HG02938 (cell line): ENCODE measurements at regions not wholly inside any gene's neighbourhood (a gene's known extent, or its start where the extent isn't known, plus 50 kb on each side); places are given as distances from the start of the nearest gene placed in this dataset.

ENCODE experiments used
- ATAC-seq: cut with Tn5 transposase; IDR thresholded peaks from one replicate; pipeline ENCODE4 v1.9.1; 2021; ENCODE audit warnings: mild to moderate bottlenecking, moderate library complexity; ENCODE audit not compliant: unreplicated experiment

DNA sequence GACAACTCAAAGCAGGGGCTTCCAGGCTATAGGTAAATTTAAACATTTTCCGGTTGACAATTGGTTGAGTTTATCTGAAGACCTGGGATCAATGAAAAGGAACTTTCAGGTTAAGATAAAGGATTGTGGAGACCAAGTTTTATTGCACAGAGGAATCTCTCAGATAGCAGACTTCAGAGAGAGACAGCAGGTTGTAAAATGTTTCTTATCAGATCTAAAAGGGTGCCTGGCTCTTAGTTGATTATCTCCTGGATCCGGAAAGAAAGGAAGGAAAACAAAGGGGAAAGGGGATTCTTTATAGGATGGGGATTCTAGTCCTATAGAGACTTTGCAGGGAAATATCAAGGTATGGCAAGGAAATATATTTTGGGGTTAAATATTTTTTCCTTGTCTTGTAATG, 951.3 kb upstream of the SEMA6D start:
- no peak for ATAC-seq

DNA sequence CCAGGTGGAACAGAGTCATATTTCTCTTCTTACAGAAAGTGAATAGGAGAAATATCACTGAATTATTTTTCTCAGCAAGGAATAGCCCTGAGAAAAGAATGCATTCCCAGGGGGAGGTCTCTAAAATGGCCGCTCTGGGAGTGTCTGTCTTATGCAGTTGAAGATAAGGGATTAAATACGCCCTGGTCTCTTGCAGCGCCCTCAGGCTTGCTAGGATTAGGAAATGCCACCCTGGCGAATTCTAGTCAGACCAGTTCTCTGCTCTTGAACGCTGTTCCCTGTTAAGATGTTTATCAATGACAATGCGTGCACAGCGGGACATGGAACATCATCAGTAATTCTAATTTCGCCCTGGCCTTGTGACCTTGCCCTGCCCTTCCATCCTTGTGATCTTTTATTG, 949.0 kb upstream of the SEMA6D start:
- ATAC-seq, result no peak

DNA sequence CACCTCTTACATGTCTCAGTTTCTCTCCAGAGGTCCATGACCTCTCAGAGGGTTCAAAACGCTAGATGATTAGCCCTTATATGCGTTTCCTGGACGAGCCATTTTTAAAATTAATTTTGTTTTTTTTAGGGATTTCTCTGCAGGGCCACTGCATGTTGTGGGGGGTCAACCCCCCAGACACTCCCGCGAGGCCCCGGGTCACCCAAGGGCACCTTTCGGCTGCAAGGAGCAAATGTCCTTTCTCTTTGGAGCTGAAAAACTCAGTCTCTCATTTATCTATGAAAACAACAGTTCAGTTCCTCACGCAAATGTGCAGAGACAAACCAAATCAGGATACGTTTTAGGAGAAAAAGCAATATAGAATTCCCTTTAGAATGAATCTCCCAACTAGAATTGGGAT, 944.3 kb upstream of the SEMA6D start:
- ATAC-seq, result no peak

DNA sequence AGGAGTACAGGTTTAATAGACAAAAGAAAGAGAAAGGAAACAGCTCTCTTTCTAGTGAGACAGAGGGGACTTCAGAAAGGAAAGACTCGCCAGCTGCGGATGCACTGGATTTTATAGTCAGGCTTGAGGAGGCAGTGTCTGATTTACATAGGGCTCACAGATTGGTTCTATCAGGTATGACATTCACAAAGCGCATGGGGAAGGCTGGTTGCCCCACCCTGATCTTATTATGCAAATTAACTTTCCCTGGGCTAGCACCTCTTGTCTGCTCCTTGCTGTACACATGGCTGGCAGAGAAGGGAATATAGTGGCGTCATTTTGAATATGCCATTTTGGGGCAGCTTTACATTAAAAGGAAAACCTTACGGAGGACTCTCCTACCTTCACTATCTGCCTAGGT, 938.4 kb upstream of the SEMA6D start:
- no peak for ATAC-seq

DNA sequence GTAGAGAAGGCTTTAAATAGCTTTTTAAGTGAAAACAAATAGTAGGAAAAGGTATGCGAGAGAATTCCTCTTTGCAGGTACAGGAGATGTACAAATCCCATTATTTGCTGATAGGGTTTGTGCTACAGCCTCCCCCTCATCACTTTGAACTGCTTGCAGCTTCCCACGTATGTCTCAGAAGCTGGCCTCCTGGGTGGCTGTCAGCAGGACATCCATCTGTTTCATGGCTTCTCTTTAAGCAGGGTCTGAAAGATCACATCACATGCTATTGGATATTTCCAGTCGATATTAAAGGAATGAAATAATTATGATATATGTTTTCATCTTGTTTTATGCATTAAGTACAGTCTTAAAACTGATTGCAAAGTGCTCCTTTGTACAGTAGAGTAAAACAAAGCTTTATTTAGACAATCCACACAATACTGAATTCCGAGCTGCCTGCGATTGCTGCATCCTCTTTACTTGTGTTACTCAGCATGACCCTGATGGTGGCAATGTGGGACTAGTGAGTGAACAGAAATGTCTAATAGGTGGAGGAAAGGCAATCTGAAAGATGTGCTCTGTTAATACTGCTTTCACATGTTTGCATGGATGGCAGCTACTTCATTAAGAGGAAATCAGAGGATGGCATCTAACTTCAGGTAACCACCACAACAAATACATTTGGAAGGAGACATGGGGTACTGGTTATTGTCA, 930.6 kb upstream of the SEMA6D start:
- ATAC-seq, result no peak

DNA sequence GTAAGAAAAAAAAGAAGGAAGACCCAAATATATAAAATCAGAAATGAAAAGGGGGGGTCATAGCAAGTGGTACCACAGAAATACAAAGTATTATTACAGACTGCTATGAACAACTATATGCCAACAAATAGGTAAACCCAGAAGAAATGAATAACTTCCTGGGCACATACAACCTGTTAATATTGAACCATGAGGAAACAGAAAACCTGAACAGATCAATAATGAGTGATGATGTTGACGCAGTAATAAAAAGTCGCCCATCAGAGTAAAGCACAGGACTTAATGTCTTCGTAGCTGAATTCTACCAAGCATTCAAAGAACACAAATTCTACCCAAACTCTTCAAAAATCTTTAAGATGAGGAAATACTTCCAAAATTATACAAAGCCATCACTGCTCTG, 921.6 kb upstream of the SEMA6D start:
- ATAC-seq, result no peak

DNA sequence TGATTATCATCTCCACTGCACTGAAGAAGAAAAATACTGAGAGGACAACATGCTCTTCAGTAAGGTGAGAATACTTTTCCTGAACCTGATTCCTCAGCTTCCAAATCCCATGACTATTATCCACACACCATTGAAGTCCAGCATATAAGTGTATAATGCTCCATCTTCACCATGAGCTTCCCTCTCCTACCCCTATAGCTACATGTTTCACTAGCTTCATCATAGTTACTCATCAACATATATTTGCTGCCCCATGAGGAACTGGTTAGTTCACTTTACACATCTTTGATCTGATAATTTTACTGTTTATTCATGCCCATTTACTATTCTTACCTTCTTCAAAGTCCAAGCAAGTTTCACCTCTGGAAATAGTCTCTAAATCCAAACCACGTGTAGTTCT, 908.5 kb upstream of the SEMA6D start:
- ATAC-seq, result no peak

DNA sequence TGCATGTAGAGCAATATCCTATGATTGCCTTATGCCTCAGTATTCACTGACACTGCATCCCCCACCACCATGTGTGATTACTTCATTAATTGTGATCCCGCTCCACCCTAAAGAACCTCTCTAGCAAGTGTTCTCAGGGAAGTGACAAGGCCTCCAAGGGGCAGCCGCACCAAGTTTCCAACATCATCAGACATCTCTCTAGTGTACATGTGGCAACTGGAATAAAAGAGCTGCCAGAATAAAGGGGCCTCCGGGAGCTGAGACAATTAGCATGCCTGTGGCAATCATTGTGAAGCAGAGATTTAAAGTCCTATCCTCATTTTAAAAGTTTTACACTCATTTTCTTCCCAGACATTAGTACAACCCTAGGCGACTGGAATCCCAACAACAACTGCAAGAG, 902.1 kb upstream of the SEMA6D start:
- no peak for ATAC-seq

DNA sequence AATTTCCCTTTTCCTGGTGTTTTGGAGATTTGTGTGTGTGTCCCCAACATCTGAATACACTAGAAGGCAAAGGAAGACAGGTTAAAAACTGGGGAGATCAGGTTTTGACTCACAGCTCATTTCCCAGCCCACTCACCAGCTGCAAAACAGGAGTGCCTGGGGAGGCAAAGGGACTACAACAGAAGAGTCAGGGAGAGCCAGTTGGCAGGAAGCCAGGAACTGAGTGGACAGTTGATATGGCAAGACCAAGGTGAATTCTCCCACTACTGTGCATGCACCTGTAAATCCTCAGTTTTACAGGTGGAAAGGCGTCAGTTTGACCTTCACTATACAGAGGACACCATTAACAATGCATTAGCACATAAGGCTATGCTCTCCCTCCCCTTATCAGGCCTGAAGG, 901.5 kb upstream of the SEMA6D start:
- ATAC-seq, result no peak

DNA sequence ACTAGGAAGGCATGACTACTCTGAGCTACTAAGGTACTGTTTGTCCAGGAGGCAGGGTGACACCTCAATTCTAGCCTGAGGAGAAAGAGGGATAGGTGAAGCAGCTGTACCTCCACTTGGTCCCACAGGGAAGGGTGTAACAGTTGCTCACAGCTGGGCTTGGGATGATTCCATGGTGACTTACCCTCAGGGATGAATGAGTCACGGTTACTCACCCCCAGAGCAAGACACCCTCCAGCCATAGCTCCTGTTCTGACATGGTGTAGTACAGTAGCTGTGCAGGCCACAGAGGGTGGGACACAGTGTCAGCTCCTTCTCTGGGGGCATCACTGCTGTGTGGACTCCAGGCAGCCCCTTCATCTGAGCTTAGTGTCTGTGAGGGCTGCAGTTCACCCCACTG, 868.6 kb upstream of the SEMA6D start:
- ATAC-seq, result no peak

DNA sequence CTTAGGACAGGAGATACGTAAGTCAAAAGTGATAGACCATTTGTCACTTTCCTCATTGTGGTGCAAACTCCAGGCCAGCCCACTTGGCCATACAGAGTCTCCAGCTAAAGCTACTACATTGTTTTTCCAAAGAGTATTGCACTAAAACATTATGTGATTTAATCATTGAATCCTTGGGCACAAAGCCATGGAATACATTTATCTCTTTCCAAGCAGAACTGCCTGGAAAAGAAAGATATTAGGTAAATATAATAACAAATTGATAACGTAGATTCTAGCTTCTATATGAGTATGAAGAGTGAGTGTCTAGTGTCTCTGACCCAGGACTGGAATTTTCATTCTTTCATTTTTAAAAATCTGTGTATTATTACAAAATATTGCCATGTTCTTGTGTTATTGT, 863.7 kb upstream of the SEMA6D start:
- no peak for ATAC-seq

DNA sequence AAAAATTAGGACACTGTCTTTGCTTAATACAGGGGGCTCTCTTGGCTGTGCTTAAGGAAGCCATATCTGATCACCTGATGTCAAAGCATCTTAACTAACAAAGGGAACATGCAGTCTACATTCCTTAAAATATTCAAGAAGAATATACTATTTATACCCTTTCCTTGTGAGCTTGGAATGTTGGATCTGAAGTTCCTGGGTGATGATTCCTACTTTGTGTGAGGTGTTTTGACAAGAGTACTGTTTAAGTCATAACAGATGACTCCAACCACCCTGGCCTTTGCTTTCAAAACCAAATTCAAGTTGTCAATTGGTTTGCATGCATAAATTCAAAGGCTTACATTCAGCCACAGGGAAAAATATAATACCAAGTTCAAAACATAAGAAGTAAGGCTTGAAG, 862.7 kb upstream of the SEMA6D start:
- ATAC-seq, result no peak

DNA sequence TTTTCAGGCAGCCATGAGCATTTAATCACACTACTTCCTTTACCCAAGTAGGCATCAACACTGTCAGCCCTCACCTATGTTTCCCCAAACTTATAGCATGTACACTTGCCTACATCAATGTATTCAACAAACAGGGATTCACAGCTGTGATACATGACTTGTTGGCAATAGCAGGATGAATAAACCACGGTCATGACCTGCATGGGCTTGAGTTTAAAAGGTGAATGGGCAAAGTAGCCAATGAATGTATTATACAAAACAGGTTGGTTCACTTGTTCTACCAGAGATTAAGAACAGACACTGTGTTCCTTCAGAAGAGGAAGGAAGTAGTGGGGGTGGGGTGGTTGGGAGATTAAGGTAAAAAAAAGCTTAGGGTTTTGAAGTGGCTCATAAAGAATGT, 861.9 kb upstream of the SEMA6D start:
- ATAC-seq, result no peak

DNA sequence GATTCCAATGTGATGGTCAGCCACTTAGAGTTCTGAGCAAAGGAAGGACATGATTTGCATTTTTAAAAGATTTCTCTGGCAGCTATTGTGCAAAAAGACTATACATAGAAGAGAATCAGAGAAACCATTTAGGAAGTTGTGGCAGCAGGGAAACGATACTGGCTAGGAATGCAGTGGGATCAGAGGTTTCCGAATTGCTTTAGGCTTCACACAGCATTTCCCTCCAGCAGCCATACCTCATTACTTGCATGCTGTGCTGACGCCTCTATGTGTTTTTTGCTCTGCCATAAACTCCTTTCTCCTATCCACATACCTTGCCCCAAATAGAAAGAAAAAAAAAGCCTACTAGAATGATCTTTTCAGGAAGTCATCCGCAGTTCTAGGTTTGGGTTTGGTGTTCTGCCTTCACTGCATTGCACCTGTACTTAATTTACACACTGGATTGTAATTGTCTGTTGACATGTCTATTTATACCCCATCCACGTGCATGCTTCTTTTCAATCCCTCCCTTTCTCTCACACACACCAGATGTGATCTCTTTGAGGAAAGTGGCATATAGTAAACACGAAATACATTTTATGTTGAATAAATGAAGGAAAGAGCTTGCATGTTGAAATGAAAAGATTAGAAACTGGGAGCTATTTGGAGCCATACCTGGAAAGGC, 860.3 kb upstream of the SEMA6D start:
- ATAC-seq, result no peak

DNA sequence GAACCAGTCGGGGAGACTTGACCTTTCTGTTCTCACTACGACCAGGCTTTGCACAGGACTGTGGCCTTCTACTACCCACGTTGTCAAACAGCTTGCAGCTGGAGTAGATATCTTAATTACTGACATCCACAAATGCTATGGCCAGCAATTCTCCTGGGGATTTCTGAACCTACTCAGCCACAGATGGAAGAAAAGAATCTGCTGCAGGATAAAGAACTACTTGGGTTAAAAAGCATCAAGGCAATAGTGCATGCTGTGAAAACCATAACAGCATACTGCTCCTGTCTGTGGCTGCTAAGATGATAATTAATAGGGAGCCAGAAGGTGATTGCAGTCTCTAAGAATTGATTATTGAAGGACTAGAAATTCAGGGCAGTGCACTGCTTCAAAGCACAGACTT, 859.2 kb upstream of the SEMA6D start:
- ATAC-seq, result no peak

DNA sequence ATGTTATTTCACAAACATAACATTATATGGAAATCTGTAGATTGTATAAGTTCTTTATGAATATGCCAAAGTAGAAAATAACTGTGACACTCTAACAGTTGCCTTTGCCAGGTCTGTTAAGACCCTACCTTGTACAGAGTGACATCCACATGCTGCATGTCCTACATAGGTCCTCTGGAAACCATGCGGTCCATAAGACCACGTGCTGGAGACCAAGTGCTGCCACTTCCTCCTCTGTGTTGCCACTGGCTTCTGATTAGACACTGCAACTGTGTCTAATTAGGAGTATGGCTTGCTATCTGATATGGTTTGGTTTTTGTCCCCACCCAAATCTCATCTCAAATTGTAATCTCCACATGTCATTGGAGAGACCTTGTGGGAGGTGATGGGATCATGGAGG, 855.5 kb upstream of the SEMA6D start:
- ATAC-seq, result no peak

DNA sequence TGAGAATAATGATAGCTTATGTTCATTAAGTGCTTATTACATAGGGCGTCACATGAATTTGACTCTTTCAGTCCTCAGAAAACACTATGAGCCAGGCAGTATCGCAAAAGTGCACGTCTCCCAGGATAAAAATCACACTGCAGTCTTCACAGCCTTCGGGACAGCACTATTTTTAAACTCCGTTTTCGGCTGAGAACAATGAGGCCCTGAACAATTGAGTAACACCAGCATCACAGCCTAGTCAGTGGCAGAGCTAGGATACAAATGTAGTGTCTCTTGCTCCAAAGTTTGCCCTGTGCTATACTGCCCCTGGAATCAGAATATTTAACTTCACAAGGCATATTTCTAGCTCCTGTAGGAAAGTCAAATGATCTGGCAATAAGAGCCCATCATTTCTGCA, 852.1 kb upstream of the SEMA6D start:
- no peak for ATAC-seq

DNA sequence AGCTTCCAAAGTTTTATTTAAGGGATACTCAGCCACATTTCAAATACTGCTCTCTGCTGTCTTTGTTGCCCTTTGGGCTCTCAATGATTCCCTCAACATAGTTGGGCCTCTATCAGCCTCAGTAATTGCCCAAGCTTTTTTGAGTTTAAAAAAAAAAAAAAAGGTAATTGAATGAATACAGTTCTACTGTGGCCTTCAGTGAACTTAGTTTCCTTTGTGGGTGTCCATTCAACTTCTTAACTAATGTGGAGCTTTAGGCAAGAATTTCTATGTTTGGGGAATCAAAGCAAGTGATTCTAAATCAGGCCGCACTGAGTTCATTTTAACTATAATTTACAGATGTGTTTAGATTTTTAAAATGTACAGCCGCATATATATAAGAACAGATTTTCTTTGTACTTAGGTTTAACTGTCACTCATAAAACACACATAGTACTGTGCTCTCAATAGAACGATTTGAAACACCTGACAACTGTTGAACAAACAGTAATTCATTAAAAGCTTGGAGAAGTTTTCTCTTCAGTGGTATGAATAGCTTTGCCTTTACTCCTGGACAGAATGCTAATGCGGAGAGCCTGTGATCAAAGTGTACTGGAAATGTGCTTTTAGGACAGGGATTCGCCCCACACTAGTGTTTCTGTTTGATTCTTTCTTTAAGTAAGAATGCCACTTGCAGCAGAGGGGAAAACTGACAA, 844.9 kb upstream of the SEMA6D start:
- no peak for ATAC-seq

DNA sequence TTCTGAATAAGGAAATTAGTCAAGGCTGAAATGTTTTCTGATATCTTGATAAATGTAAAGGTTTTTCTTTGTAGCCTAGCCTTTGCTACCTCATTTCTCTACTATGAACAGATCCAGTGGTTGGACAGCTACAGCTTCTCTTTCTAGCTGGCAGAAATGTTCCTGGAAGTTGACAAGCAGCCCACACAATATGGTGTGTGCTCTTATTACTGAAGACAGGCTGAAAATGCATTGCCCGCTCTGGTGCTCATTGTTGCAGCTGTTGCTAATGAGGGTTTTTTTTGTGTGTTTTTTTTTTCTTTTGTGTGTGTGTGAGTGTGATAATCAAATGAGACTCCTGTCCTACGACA, 844.3 kb upstream of the SEMA6D start:
- ATAC-seq, result no peak

DNA sequence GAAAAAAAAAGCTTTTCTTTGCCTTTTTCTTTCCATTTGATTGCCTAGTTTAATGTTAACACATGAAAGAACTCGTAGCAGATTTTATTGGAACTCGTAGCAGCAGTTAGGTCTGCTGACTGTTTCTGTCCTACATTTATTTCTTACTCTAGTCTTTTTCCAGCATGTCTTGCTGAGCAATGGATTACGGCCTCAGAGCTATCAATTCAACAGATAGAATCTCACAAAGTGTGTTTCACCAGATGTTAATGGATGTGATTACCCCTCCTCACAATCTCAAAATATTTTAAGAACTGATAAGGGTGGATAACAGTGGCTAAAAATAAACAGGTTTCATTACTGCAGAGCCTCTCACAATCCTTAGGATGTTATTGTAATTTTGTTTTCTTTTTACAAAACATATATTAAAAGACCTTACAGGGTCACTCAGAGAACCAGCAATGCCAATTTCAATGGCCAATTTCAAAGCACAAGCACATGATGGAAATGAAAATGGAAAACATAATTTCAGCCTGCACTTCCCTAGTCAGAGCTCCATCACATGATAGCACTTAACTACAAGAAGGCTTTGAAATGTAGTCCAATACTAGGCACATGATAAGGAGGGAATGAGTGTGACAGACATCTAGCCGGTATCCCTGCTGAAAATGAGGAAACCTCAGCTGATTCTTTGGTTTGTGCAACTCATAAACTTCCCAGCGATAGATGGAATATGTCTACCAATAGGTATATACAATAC, 838.1 kb upstream of the SEMA6D start:
- no peak for ATAC-seq

DNA sequence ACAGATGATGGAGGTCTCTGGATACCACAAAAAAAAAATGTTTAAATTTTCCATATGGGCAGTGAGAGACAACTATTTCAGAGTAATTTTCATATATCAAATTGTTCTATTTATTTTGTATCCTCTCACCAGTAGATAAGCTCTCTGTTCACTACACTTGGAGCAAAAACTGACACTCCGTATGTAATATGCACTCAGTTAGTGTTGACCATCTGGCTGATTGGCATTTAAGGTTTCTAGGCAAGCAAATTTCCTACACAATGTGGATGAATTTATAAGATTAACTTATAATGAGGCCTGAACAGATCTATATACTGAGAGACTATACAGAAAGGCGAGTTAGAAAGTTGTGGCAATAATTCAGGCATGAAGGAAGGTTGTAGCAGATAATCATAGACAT, 836.5 kb upstream of the SEMA6D start:
- no peak for ATAC-seq

DNA sequence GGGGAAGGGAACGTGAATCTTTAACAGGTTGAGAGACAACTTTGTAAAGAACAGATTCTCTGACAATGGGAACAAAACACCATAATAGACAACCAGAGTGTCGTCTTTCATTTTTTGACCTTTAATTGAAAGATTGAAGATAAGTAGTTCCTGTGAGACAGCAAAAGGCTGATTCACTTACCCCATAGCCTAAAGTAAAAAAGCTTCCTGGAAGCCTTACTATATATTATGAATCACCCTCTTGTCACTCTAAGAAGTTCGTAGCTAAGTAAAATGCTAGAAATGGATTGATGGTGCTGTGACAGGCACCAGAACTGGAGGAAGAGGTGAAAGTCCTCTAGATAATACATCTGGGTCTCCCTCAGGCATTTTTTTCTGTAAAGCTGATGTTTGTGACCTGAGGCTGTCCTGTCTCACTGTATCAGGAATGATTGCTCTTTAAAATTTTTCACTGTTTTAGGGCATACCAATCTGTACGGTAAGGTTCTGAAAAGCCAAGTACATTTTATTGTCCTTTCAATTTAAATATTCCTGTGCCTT, 824.6 kb upstream of the SEMA6D start:
- no peak for ATAC-seq
